Esophagus muscularis mucosa (tissue), 4 donors: ENCODE measurements at regions not wholly inside any gene's neighbourhood (a gene's known extent, or its start where the extent isn't known, plus 50 kb on each side); places are given as distances from the start of the nearest gene placed in this dataset.

ENCODE experiments used
- DNase-seq: peaks from one replicate; pipeline ENCODE4 v3.0.0-alpha.2; 2017; ENCODE audit errors: extremely low spot score
- H3K27ac ChIP-seq, 4 donors: fragments of 200-600 bp; sonication (generic); replicated peaks in 1 of 4; 1 replicate in 3 of 4; 2 replicates in 1 of 4; pipeline ENCODE4 v1.5.1; 2016 to 2019; ENCODE audit warnings: mild to moderate bottlenecking in 1 of 4
- H3K27me3 ChIP-seq, 4 donors: fragments of 200-600 bp; sonication (generic); one replicate each; pipeline versions ENCODE4 v1.5.1 to v1.6.0; 2016 to 2019
- H3K36me3 ChIP-seq, 4 donors: fragments of 200-600 bp; sonication (generic); one replicate each; pipeline ENCODE4 v1.5.1; 2016 to 2019
- H3K4me1 ChIP-seq, 4 donors: fragments of 200-600 bp; sonication (generic); one replicate each; pipeline ENCODE4 v1.5.1; 2016 to 2019
- H3K4me3 ChIP-seq, 4 donors: fragments of 200-600 bp; sonication (generic); 1 replicate in 2 of 4; 2 replicates in 2 of 4; pipeline ENCODE4 v1.5.1; 2016 to 2019; ENCODE audit warnings: mild to moderate bottlenecking in 4 of 4, moderate library complexity in 1 of 4
- H3K9me3 ChIP-seq, 4 donors: fragments of 200-600 bp; sonication (generic); 1 replicate in 3 of 4; 2 replicates in 1 of 4; pipeline ENCODE4 v1.5.1; 2016 to 2019
- EP300 ChIP-seq: sonication (generic); formaldehyde crosslinking; IDR thresholded peaks from one replicate; pipeline ENCODE4 v1.6.1; 2017; ENCODE audit warnings: antibody characterized with exemption
- POLR2A ChIP-seq: fragments of 450-650 bp; IDR thresholded peaks from one replicate; pipeline ENCODE4 v1.6.1; 2017; ENCODE audit warnings: antibody characterized with exemption, moderate library complexity, mild to moderate bottlenecking, low read depth
- POLR2AphosphoS5 ChIP-seq, 2 donors: sonication (generic); formaldehyde crosslinking; IDR thresholded peaks; one replicate each; pipeline ENCODE4 v1.6.1; 2017; ENCODE audit warnings: antibody characterized with exemption in 2 of 2
- WGBS: methylation state at CpG from one replicate; pipeline ENCODE4 v1.1.5; 2018; 5-methylcytosine and 5-hydroxymethylcytosine counted together
- intact Hi-C: fragments of 100-400 bp; cut with DNase I; formaldehyde crosslinking; loops from one replicate; pipeline ENCODE4 v1.15.1; 2023
- TF ChIP-seq, protein P1 (sequence below), 3 experiments: fragments of 200-600 bp in 2 of 3; fragments of 450-650 bp in 1 of 3; sonication (generic) in 2 of 3; IDR thresholded peaks; one replicate each; pipeline ENCODE4 v1.5.1; 2017 to 2019; ENCODE audit warnings: antibody characterized with exemption in 3 of 3, mild to moderate bottlenecking in 2 of 3, moderate library complexity in 1 of 3

DNA sequence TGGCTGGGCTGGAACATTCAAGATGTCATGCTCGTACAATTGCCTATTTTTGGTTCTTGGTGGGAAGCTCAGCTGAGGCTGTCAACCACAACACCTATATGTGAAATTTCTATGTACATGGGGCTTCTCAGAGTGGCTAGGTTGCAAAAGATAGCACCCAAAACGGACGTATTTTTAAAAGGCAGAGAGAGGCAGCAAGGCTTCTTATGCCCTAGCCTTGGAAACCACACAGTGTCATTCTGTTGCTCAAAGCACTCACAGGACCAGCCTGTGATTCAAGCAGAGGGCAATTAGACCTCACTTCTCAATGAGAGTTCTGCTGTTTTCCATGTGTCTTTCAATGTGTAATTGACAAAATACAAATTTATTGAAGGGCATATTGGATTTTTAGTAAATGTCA, 134.0 kb downstream of the GXYLT1 start:
- intact Hi-C loops: no loop called here
- Histone ChIP-seq H3K27me3 (no peaks in the 10 kb centered on the region), H3K9me3 (no peaks in the 10 kb centered on the region), H3K36me3 (no peaks in the 10 kb centered on the region), H3K27ac (no peak overlapping the region), H3K4me1 (no peaks in the 10 kb centered on the region), H3K4me3 (no peak overlapping the region)
- no peak for DNase-seq
- TF ChIP-seq POLR2AphosphoS5 (IDR thresholded peaks at IDR 0.05) (no peak), POLR2A (no peak), EP300 (no peak)
- TF ChIP-seq, protein P1, sequence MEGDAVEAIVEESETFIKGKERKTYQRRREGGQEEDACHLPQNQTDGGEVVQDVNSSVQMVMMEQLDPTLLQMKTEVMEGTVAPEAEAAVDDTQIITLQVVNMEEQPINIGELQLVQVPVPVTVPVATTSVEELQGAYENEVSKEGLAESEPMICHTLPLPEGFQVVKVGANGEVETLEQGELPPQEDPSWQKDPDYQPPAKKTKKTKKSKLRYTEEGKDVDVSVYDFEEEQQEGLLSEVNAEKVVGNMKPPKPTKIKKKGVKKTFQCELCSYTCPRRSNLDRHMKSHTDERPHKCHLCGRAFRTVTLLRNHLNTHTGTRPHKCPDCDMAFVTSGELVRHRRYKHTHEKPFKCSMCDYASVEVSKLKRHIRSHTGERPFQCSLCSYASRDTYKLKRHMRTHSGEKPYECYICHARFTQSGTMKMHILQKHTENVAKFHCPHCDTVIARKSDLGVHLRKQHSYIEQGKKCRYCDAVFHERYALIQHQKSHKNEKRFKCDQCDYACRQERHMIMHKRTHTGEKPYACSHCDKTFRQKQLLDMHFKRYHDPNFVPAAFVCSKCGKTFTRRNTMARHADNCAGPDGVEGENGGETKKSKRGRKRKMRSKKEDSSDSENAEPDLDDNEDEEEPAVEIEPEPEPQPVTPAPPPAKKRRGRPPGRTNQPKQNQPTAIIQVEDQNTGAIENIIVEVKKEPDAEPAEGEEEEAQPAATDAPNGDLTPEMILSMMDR (IDR thresholded peaks at IDR 0.05): no peak
- WGBS: 93% methylated on average over 3 of the region's 3 CpGs

DNA sequence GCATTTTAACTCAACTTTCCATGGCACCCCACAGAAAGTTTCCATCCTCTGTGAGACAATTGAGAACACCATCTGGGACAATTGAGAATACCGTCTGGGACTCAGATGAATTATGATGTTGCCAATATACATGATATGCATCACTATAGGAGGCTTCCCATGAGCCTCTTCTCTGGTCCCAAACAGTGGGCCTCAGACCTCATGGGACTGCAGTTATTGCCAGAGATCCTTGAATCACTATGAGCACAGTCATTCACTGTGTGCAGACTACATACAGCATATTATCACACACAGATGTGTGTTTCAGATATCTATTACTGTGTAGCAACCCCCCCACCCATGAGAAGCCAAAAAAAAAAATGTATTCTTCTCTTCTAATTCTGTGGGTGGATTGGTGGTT, 134.4 kb downstream of the GXYLT1 start:
- intact Hi-C loops: no loop called here
- WGBS: 100% methylated on average over 1 of the region's 1 CpG
- H3K36me3 ChIP-seq: no peaks in the 10 kb centered on the region
- H3K27me3 ChIP-seq: no peaks in the 10 kb centered on the region
- no peak overlapping the region for H3K4me3 ChIP-seq
- TF ChIP-seq POLR2A: no peak
- TF ChIP-seq POLR2AphosphoS5 (IDR thresholded peaks at IDR 0.05): no peak
- TF ChIP-seq, protein P1 (IDR thresholded peaks at IDR 0.05): no peak
- TF ChIP-seq EP300: no peak
- H3K4me1 ChIP-seq: no peaks in the 10 kb centered on the region
- no peak overlapping the region for H3K27ac ChIP-seq
- DNase-seq: no peak
- no peaks in the 10 kb centered on the region for H3K9me3 ChIP-seq

DNA sequence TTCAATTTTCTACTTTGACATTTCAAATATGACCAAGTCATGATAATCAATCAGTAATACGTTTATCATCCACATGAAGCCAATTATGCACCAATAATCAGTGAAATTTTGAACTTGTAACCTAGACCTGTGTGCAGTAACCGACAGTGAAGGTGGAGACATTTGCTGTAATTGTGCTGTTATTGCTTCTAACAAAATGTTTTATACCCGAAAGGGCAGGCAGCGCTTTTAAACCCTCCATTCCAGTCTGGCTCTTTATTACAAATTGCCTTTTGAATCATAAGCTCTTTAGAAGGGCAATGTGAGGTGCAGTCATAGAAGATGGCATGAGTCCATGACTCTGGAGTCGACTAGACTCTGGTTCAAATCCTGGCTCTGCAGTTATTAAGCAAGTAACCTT, 135.7 kb downstream of the GXYLT1 start:
- H3K27ac ChIP-seq: no peak overlapping the region
- H3K27me3 ChIP-seq: no peaks in the 10 kb centered on the region
- no peaks in the 10 kb centered on the region for H3K9me3 ChIP-seq
- no peaks in the 10 kb centered on the region for H3K36me3 ChIP-seq
- H3K4me3 ChIP-seq: no peak overlapping the region
- intact Hi-C loops: no loop called here
- 84% methylated on average over 5 of the region's 5 CpGs for WGBS
- TF ChIP-seq POLR2AphosphoS5 (IDR thresholded peaks at IDR 0.05) (no peak), EP300 (no peak), POLR2A (no peak)
- TF ChIP-seq, protein P1 (IDR thresholded peaks at IDR 0.05): no peak
- no peak for DNase-seq
- no peaks in the 10 kb centered on the region for H3K4me1 ChIP-seq

DNA sequence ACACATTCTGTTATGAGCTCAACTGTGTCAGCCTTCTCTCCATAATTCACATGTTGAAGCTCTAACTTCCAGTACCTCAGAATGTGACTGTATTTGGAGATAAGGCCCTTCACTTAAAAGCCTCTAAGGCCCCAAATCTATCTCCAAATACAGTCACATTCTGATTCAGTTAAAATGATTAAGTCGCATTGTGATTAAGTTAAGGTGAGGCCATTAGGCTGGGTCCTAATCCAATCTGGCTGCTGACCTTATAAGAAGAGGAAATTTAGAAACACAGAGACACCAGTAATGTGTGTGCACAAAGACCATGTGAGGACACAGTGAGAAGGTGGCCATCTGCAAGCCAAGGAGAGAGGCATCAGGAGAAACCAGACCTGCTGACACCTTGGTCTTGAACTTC, 141.6 kb downstream of the GXYLT1 start:
- no peak overlapping the region for H3K27ac ChIP-seq
- no peaks in the 10 kb centered on the region for H3K4me1 ChIP-seq
- no peaks in the 10 kb centered on the region for H3K36me3 ChIP-seq
- no peaks in the 10 kb centered on the region for H3K9me3 ChIP-seq
- no peak for DNase-seq
- TF ChIP-seq EP300: no peak
- TF ChIP-seq POLR2A: no peak
- TF ChIP-seq, protein P1 (IDR thresholded peaks at IDR 0.05): no peak
- TF ChIP-seq POLR2AphosphoS5 (IDR thresholded peaks at IDR 0.05): no peak
- intact Hi-C loops: no loop called here
- no peaks in the 10 kb centered on the region for H3K27me3 ChIP-seq
- WGBS: 88% methylated on average over 1 of the region's 1 CpG
- H3K4me3 ChIP-seq: no peak overlapping the region

DNA sequence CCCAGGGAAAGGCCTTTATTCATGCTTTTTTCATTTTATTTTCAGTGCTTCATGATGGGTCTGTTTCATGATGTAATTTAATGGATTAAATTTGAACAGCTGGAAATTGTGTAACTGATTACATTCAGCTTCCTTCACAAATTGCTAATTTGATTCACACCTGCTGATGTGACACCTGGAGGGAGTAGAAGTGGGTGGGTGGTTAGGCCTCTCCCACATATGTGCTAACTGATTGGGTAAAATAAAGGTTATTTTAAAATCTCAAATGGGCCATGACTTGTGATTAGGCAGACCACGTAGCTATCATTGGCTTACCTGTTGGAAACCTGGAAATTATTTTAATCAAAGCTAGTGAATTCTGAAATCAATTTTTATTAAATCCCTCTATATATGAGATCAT, 142.1 kb downstream of the GXYLT1 start:
- H3K27ac ChIP-seq: no peak overlapping the region
- no peaks in the 10 kb centered on the region for H3K36me3 ChIP-seq
- H3K4me1 ChIP-seq: no peaks in the 10 kb centered on the region
- 96% methylated on average over 1 of the region's 1 CpG for WGBS
- TF ChIP-seq POLR2A (no peak), POLR2AphosphoS5 (IDR thresholded peaks at IDR 0.05) (no peak), EP300 (no peak)
- TF ChIP-seq, protein P1 (IDR thresholded peaks at IDR 0.05): no peak
- no peaks in the 10 kb centered on the region for H3K27me3 ChIP-seq
- no peaks in the 10 kb centered on the region for H3K9me3 ChIP-seq
- no peak for DNase-seq
- H3K4me3 ChIP-seq: no peak overlapping the region
- intact Hi-C loops: no loop called here
